SU-DHL-6 (cell line): ENCODE measurements at regions not wholly inside any gene's neighbourhood (a gene's known extent, or its start where the extent isn't known, plus 50 kb on each side); places are given as distances from the start of the nearest gene placed in this dataset.

ENCODE experiments used
- H2AFZ ChIP-seq: fragments of 200-600 bp; sonication (generic); 2 replicates; pipeline ENCODE4 v1.6.1; 2014; ENCODE audit warnings: low read depth, mild to moderate bottlenecking, moderate library complexity, mixed read lengths, antibody characterized with exemption, low read length; ENCODE audit not compliant: severe bottlenecking
- H3F3A ChIP-seq: fragments of 200-600 bp; shearing (Covaris generic); 2 replicates; pipeline ENCODE4 v1.6.0; 2016; ENCODE audit warnings: antibody characterized with exemption, mild to moderate bottlenecking; ENCODE audit not compliant: insufficient read depth
- H3K27ac ChIP-seq: fragments of 200-600 bp; sonication (generic); 2 replicates; pipeline ENCODE4 v1.5.1; 2016; ENCODE audit warnings: low read depth, mild to moderate bottlenecking, low read length, moderate library complexity, mixed read lengths
- H3K27me3 ChIP-seq: fragments of 200-600 bp; sonication (generic), shearing (Covaris generic); 2 replicates; pipeline ENCODE4 v1.6.0; 2014; ENCODE audit warnings: mild to moderate bottlenecking, low read length
- H3K36me3 ChIP-seq: fragments of 200-600 bp; sonication (generic); 2 replicates; pipeline ENCODE4 v1.6.1; 2014; ENCODE audit warnings: mild to moderate bottlenecking, low read length, mixed read lengths
- H3K4me2 ChIP-seq: fragments of 300-600, 200-600 bp; shearing (Covaris generic), sonication (generic); 2 replicates; pipeline ENCODE4 v1.6.0; 2014; ENCODE audit warnings: low read length, low read depth, mild to moderate bottlenecking; ENCODE audit not compliant: poor library complexity, severe bottlenecking
- H3K4me3 ChIP-seq: fragments of 200-600 bp; sonication (generic); 2 replicates; pipeline ENCODE4 v1.5.1; 2014; ENCODE audit warnings: antibody characterized with exemption, low read length, mild to moderate bottlenecking, mixed read lengths; ENCODE audit not compliant: insufficient read depth, poor library complexity, severe bottlenecking
- H3K79me2 ChIP-seq: fragments of 200-600 bp; sonication (generic); 2 replicates; pipeline ENCODE4 v1.6.1; 2014; ENCODE audit warnings: mild to moderate bottlenecking, low read length, moderate library complexity; ENCODE audit not compliant: insufficient read depth
- H3K9ac ChIP-seq: fragments of 200-600 bp; sonication (generic); 2 replicates; pipeline ENCODE4 v1.7.0; 2014; ENCODE audit warnings: mild to moderate bottlenecking, low read length
- H3K9me2 ChIP-seq: fragments of 200-600 bp; sonication (generic); replicated peaks from 2 replicates; pipeline ENCODE4 v1.6.1; 2014; ENCODE audit warnings: low read length; ENCODE audit not compliant: insufficient read depth
- H3K9me3 ChIP-seq: fragments of 200-600 bp; sonication (generic); 2 replicates; pipeline ENCODE4 v1.6.1; 2014; ENCODE audit warnings: low read length, mixed read lengths; ENCODE audit not compliant: insufficient read depth
- H4K20me1 ChIP-seq: fragments of 200-600 bp; sonication (generic); 2 replicates; pipeline ENCODE4 v1.6.1; 2014; ENCODE audit warnings: low read depth, mild to moderate bottlenecking, antibody characterized with exemption, low read length, moderate library complexity, mixed read lengths
- EZH2phosphoT487 ChIP-seq: fragments of 200-600 bp; sonication (generic), shearing (Covaris generic); conservative IDR thresholded peaks from 2 replicates; pipeline ENCODE4 v1.6.1; 2018; ENCODE audit warnings: mild to moderate bottlenecking, antibody characterized with exemption, low read length, moderate library complexity, mixed read lengths
- TF ChIP-seq, protein P1 (sequence below): fragments of 200-600 bp; sonication (generic); IDR thresholded peaks from one replicate; pipeline ENCODE4 v1.5.1; 2017; ENCODE audit warnings: antibody characterized with exemption, mild to moderate bottlenecking, low read length, moderate library complexity; ENCODE audit not compliant: insufficient read depth, poor library complexity, severe bottlenecking

GRCh38 chr21:16767201-16767600 is 745.6 kb upstream of the CXADR start:
- Histone ChIP-seq H4K20me1 (no peaks in the 10 kb centered on the region), H3K9me2 (no peaks in the 10 kb centered on the region), H2AFZ (no peak overlapping the region), H3K27ac (no peak overlapping the region), H3K4me2 (no peak overlapping the region), H3K9me3 (no peaks in the 10 kb centered on the region), H3F3A (no peaks in the 10 kb centered on the region), H3K27me3 (no peaks in the 10 kb centered on the region), H3K9ac (no peak overlapping the region), H3K79me2 (no peaks in the 10 kb centered on the region), H3K4me3 (no peak overlapping the region), H3K36me3 (no peaks in the 10 kb centered on the region)
- TF ChIP-seq, protein P1, sequence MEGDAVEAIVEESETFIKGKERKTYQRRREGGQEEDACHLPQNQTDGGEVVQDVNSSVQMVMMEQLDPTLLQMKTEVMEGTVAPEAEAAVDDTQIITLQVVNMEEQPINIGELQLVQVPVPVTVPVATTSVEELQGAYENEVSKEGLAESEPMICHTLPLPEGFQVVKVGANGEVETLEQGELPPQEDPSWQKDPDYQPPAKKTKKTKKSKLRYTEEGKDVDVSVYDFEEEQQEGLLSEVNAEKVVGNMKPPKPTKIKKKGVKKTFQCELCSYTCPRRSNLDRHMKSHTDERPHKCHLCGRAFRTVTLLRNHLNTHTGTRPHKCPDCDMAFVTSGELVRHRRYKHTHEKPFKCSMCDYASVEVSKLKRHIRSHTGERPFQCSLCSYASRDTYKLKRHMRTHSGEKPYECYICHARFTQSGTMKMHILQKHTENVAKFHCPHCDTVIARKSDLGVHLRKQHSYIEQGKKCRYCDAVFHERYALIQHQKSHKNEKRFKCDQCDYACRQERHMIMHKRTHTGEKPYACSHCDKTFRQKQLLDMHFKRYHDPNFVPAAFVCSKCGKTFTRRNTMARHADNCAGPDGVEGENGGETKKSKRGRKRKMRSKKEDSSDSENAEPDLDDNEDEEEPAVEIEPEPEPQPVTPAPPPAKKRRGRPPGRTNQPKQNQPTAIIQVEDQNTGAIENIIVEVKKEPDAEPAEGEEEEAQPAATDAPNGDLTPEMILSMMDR = no peak
- TF ChIP-seq EZH2phosphoT487 = no peak

DNA sequence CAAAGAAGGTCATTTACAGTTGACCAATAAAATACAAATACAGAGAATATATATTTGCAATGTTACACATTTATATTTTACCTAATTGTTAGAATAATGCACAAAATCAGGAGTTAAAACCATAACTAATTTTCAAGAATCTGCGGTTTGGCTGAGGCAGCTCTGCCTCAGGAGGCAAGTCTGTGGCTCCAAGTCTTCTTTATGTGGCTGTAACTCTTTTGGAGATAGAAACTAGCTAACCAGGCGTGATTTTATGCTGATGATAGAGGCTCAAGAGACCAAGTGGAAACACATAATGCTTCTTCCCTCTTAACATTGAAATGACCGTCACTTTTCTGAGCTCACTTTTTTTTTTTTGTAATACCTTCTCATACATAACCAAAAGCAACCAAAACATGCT is 744.7 kb upstream of the CXADR start:
- Histone ChIP-seq H3F3A (no peaks in the 10 kb centered on the region), H3K9me3 (no peaks in the 10 kb centered on the region), H3K79me2 (no peaks in the 10 kb centered on the region), H3K27ac (no peak overlapping the region), H2AFZ (no peak overlapping the region), H3K27me3 (no peaks in the 10 kb centered on the region), H3K4me2 (no peak overlapping the region), H3K4me3 (no peak overlapping the region), H3K9ac (no peak overlapping the region), H3K9me2 (no peaks in the 10 kb centered on the region), H4K20me1 (no peaks in the 10 kb centered on the region), H3K36me3 (no peaks in the 10 kb centered on the region)
- TF ChIP-seq, protein P1 = no peak
- TF ChIP-seq EZH2phosphoT487 = no peak

GRCh38 chr21:16770266-16770665 is 742.6 kb upstream of the CXADR start:
- Histone ChIP-seq H3K9me2 (no peaks in the 10 kb centered on the region; the same call in 1 of the 2 replicates), H3K27me3 (no peaks in the 10 kb centered on the region), H2AFZ (no peak overlapping the region), H3K79me2 (no peaks in the 10 kb centered on the region), H4K20me1 (no peaks in the 10 kb centered on the region), H3K36me3 (no peaks in the 10 kb centered on the region), H3K9ac (no peak overlapping the region), H3K27ac (no peak overlapping the region), H3K9me3 (peaks cover 5% of the 10 kb centered on the region; the same call in 1 of the 2 replicates), H3F3A (no peaks in the 10 kb centered on the region), H3K4me3 (no peak overlapping the region), H3K4me2 (no peak overlapping the region)
- TF ChIP-seq, protein P1 = no peak
- no peak for TF ChIP-seq EZH2phosphoT487
